GM18907 (cell line): ENCODE measurements at regions not wholly inside any gene's neighbourhood (a gene's known extent, or its start where the extent isn't known, plus 50 kb on each side); places are given as distances from the start of the nearest gene placed in this dataset.
"Not testable (repeated sequence)": the region's sequence is repeated elsewhere in the genome, so short reads cannot be mapped to it uniquely, and the experiment has no call there.

Experiments
- ATAC-seq: cut with Tn5 transposase; IDR thresholded peaks from one replicate; pipeline ENCODE4 v1.9.1; 2021; ENCODE audit warnings: mild to moderate bottlenecking, moderate library complexity; ENCODE audit not compliant: unreplicated experiment

GRCh38 chr11:116352881-116353280, 419.9 kb downstream of the BUD13 start:
- ATAC-seq, result no peak

- ATAC-seq, result no peak
Measured at GRCh38 chr11:116348226-116348625, 424.6 kb downstream of the BUD13 start.

- ATAC-seq, result no peak
Measured at GRCh38 chr11:116345575-116345974, 427.2 kb downstream of the BUD13 start.

GRCh38 chr11:116344601-116345000, 428.2 kb downstream of the BUD13 start:
- no peak for ATAC-seq

- no peak for ATAC-seq
Measured at GRCh38 chr11:116343270-116343669, 429.5 kb downstream of the BUD13 start.

GRCh38 chr11:116342148-116342547, 430.6 kb downstream of the BUD13 start:
- ATAC-seq, result no peak

GRCh38 chr11:116339306-116340098, 433.3 kb downstream of the BUD13 start:
- no peak for ATAC-seq

- not testable (repeated sequence) for ATAC-seq
Measured at GRCh38 chr11:116338500-116338899, 434.3 kb downstream of the BUD13 start.

- no peak for ATAC-seq
Measured at GRCh38 chr11:116336540-116336939, 436.2 kb downstream of the BUD13 start.

GRCh38 chr11:116335891-116336290, 436.9 kb downstream of the BUD13 start:
- no peak for ATAC-seq

GRCh38 chr11:116335078-116335477, 437.7 kb downstream of the BUD13 start:
- ATAC-seq, result no peak

- no peak for ATAC-seq
Measured at GRCh38 chr11:116334596-116334995, 438.2 kb downstream of the BUD13 start.

GRCh38 chr11:116333001-116333535, 439.7 kb downstream of the BUD13 start:
- ATAC-seq, result no peak

- no peak for ATAC-seq
Measured at GRCh38 chr11:116332391-116332790, 440.4 kb downstream of the BUD13 start.

GRCh38 chr11:116331381-116331780, 441.4 kb downstream of the BUD13 start:
- ATAC-seq, result no peak

GRCh38 chr11:116330439-116331185, 442.2 kb downstream of the BUD13 start:
- no peak for ATAC-seq

- no peak for ATAC-seq
Measured at GRCh38 chr11:116329354-116330090, 443.3 kb downstream of the BUD13 start.

- ATAC-seq, result no peak
Measured at GRCh38 chr11:116328851-116329250, 443.9 kb downstream of the BUD13 start.

GRCh38 chr11:116328391-116328790, 444.4 kb downstream of the BUD13 start:
- ATAC-seq, result no peak

- ATAC-seq, result no peak
Measured at GRCh38 chr11:116326146-116326545, 446.6 kb downstream of the BUD13 start.

GRCh38 chr11:116325247-116325646, 447.5 kb downstream of the BUD13 start:
- no peak for ATAC-seq
